Aorta (tissue), 5 donors: ENCODE measurements at regions not wholly inside any gene's neighbourhood (a gene's known extent, or its start where the extent isn't known, plus 50 kb on each side); places are given as distances from the start of the nearest gene placed in this dataset.
"Not testable (repeated sequence)": the region's sequence is repeated elsewhere in the genome, so short reads cannot be mapped to it uniquely, and the experiment has no call there.

Source experiments
- ATAC-seq: fragments of 200-7000 bp; cut with Tn5 transposase; one replicate; pipeline ENCODE4 v1.9.1; 2022; ENCODE audit warnings: moderate library complexity; ENCODE audit not compliant: low FRiP score
- DNase-seq, 2 donors: peaks; one replicate each; pipeline ENCODE4 v3.0.0-alpha.2; 2020
- H3K27ac ChIP-seq, 2 donors: one replicate each; pipeline ENCODE4 v1.5.1; 2013; ENCODE audit warnings: low read length in 2 of 2, mild to moderate bottlenecking in 2 of 2, moderate library complexity in 2 of 2, control low read depth in 1 of 2, inconsistent platforms in 1 of 2, low read depth in 1 of 2
- H3K27me3 ChIP-seq, 2 donors: one replicate each; pipeline ENCODE4 v1.6.1; 2013; ENCODE audit warnings: control low read depth in 1 of 2, low read length in 1 of 2, mild to moderate bottlenecking in 1 of 2, moderate library complexity in 1 of 2; ENCODE audit not compliant: insufficient read depth in 2 of 2, control insufficient read depth in 1 of 2
- H3K36me3 ChIP-seq, 2 donors: one replicate each; pipeline ENCODE4 v1.6.1; 2013; ENCODE audit warnings: control low read depth in 1 of 2, low read length in 1 of 2, mild to moderate bottlenecking in 1 of 2; ENCODE audit not compliant: insufficient read depth in 2 of 2, control insufficient read depth in 1 of 2
- H3K4me1 ChIP-seq, 2 donors: one replicate each; pipeline ENCODE4 v1.6.1; 2013; ENCODE audit warnings: low read length in 2 of 2, control low read depth in 1 of 2, mild to moderate bottlenecking in 1 of 2, moderate library complexity in 1 of 2; ENCODE audit not compliant: insufficient read depth in 2 of 2, control insufficient read depth in 1 of 2
- H3K4me3 ChIP-seq, 2 donors: one replicate each; pipeline ENCODE4 v1.5.1; 2013; ENCODE audit warnings: low read length in 2 of 2, control low read depth in 1 of 2, mild to moderate bottlenecking in 1 of 2
- H3K9me3 ChIP-seq: one replicate; pipeline ENCODE4 v1.6.1; 2013; ENCODE audit warnings: mild to moderate bottlenecking, low read length; ENCODE audit not compliant: control insufficient read depth
- WGBS, 2 donors: extraction: QIAGEN DNeasy Blood & Tissue Kit; methylation state at CpG; one replicate each; pipeline ENCODE4 v1.1.7; 2013; 5-methylcytosine and 5-hydroxymethylcytosine counted together
- intact Hi-C, 2 donors: fragments of 100-400 bp; cut with DNase I; formaldehyde crosslinking; loops; one replicate each; pipeline versions ENCODE4 v1.14.2 to v1.15.0; 2022
- donor health status: healthy with polysubstance abuse.
- donor health status: Bipolar disorder and iron deficiency.
- donor health status: DM: no; HTN: no; CAD: no.
- donor health status: DM: no; HTN: no; CAD: no.
- donor health status: DM: yes; HTN: yes; CAD: no.

DNA sequence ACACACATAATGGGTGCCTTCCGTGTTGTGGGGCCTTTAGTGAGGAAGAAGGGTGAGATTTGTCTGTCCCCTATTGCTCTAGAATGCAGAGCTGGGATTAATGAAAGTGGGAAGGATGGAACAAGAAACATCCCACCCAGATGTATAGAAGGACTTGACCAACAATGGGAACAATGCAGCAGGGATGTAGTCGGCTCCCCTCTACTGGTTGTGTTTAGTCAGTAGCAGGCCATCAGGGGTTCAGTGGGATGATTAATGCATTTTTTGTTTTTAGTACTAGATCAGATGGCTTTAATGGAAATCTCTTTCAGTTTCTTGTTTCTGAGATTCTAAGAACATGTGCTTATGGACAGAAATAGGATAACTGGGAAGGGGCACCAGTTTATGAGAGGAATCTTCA lies 156.0 kb upstream of the ROPN1 start:
- DNase-seq (no peak), ATAC-seq (no peak)
- H3K9me3 ChIP-seq, result no peaks in the 10 kb centered on the region
- no peaks in the 10 kb centered on the region for H3K36me3 ChIP-seq
- H3K4me1 ChIP-seq, result peaks cover 9 to 10% of the 10 kb centered on the region in 2 donors
- H3K27ac ChIP-seq, result peak overlapping the region in 1 of 2 donors; percentile 35
- H3K27me3 ChIP-seq, result no peaks in the 10 kb centered on the region
- WGBS, 2 donors, result 79 to 82% methylated on average over 2 of the region's 2 CpGs
- no peak overlapping the region for H3K4me3 ChIP-seq
- intact Hi-C loops, result no loop called here

GRCh38 chr3:124149081-124149480 lies 157.2 kb upstream of the ROPN1 start:
- Histone ChIP-seq H3K27me3 (no peaks in the 10 kb centered on the region), H3K4me1 (peaks cover 9 to 10% of the 10 kb centered on the region in 2 donors), H3K4me3 (no peak overlapping the region), H3K36me3 (no peaks in the 10 kb centered on the region), H3K9me3 (no peaks in the 10 kb centered on the region), H3K27ac (peak overlapping the region; percentile 10 to 82)
- 89 to 95% methylated on average over 1 of the region's 1 CpG for WGBS, 2 donors
- intact Hi-C loops, result no loop called here
- DNase-seq (no peak), ATAC-seq (no peak)

GRCh38 chr3:124149771-124150170 lies 157.8 kb upstream of the ROPN1 start:
- 5 to 9% methylated on average over 3 of the region's 3 CpGs for WGBS, 2 donors
- intact Hi-C loops, result no loop called here
- Histone ChIP-seq H3K36me3 (no peaks in the 10 kb centered on the region), H3K27me3 (no peaks in the 10 kb centered on the region), H3K27ac (no peak overlapping the region), H3K4me3 (no peak overlapping the region), H3K9me3 (no peaks in the 10 kb centered on the region), H3K4me1 (peaks cover 8 to 10% of the 10 kb centered on the region in 2 donors)
- DNase-seq (no peak), ATAC-seq (peak; percentile 36)

DNA sequence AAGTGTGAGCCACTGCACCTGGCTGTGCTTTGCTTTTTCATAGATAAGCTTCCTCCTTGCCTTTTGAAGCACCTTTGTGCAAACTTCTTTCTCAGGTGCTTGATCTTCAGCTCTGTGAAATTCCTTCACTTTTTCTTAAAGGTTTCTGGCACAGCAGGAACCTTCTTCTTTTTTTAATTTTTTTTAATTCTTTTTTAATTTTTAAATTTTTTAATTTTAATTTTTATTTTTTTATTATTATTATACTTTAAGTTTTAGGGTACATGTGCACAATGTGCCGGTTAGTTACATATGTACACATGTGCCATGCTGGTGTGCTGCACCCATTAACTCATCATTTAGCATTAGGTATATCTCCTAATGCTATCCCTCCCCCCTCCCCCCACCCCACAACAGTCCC lies 161.0 kb upstream of the ROPN1 start:
- H3K4me3 ChIP-seq, ATAC-seq, H3K27ac ChIP-seq, H3K9me3 ChIP-seq, intact Hi-C loops, H3K36me3 ChIP-seq, DNase-seq, H3K27me3 ChIP-seq: not testable (repeated sequence)
- 100% methylated on average over 1 of the region's 1 CpG for WGBS, 2 donors
- peaks cover 4 to 11% of the 10 kb centered on the region in 2 donors for H3K4me1 ChIP-seq

GRCh38 chr3:124156866-124157712 lies 165.2 kb upstream of the ROPN1 start:
- Histone ChIP-seq H3K27ac (no peak overlapping the region), H3K27me3 (no peaks in the 10 kb centered on the region), H3K4me1 (peaks cover 0 to 14% of the 10 kb centered on the region in 2 donors), H3K9me3 (no peaks in the 10 kb centered on the region), H3K36me3 (no peaks in the 10 kb centered on the region), H3K4me3 (no peak overlapping the region)
- 14 to 25% methylated on average over 6 of the region's 6 CpGs for WGBS, 2 donors
- DNase-seq (no peak), ATAC-seq (no peak)
- intact Hi-C loops, result no loop called here

DNA sequence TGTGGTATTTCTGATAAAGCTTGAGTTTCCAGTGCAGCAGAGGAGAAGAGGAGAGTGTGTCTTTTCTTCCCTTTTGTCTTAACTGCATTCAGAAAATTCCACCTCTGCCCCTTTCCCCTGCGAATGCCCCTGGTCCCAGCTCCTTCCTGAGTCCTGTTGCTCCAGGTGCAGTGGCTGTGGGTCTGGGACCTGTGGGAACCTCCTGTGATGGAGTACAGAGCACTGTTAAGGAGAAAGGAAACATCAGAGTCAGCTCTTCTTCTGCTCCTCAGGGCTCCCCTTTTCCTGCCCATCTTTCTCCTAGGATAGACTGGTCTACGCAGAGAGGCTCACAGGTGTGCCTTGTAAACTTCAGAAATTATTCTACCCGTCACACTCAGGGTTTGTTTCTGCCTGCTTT lies 165.8 kb upstream of the ROPN1 start:
- 61% methylated on average over 3 of the region's 3 CpGs for WGBS, 2 donors
- no peaks in the 10 kb centered on the region for H3K36me3 ChIP-seq
- peak overlapping the region in 1 of 2 donors; percentile 26 for H3K27ac ChIP-seq
- no peaks in the 10 kb centered on the region for H3K9me3 ChIP-seq
- peaks cover 0 to 14% of the 10 kb centered on the region in 2 donors for H3K4me1 ChIP-seq
- no peak overlapping the region for H3K4me3 ChIP-seq
- DNase-seq, result no peak
- no peak for ATAC-seq
- intact Hi-C loops, result no loop called here
- H3K27me3 ChIP-seq, result no peaks in the 10 kb centered on the region

DNA sequence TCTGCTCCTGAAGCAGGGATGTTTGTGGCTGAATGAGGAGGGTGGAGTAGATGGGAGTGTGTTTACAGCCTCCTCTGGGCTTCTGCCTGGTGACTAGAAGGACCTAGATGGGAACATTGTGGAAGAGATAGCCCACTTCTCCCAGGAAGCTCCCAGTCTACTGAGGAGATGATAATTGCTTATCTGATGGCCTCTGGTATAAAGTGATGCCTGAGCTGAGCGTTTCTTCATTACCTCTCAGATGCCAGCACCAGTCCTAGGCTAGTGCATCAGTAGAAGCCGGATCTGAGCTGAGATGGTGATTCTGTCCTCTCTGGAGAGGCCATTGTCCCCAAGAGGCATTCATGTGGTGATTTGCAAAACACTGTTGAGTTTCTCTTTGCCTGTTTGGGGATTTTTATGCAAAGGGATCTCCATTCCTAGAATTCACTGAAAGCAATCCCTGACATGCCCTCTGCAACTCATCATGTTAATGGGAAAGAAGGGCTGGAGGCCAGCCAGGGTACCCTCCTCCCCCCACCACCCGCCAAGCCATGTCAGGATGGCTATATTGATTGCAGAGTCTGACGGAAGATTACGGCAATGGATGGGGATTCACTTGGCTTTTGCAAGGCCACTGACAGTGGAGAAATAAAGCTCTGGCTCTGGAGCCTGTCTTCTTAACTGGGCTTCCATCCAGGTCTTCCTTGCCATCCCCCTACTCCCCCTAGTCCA lies 166.4 kb upstream of the ROPN1 start:
- peak; percentile 31 for ATAC-seq
- H3K36me3 ChIP-seq, result no peaks in the 10 kb centered on the region
- peaks cover 0 to 14% of the 10 kb centered on the region in 2 donors for H3K4me1 ChIP-seq
- no peaks in the 10 kb centered on the region for H3K9me3 ChIP-seq
- no peak overlapping the region for H3K27ac ChIP-seq
- H3K4me3 ChIP-seq, result no peak overlapping the region
- H3K27me3 ChIP-seq, result no peaks in the 10 kb centered on the region
- WGBS, 2 donors, result 81 to 96% methylated on average over 5 of the region's 5 CpGs
- DNase-seq, result no peak
- intact Hi-C loops, result no loop called here

GRCh38 chr3:124161448-124161847 lies 169.5 kb upstream of the ROPN1 start:
- Histone ChIP-seq H3K27me3 (no peaks in the 10 kb centered on the region), H3K9me3 (no peaks in the 10 kb centered on the region), H3K4me1 (peaks cover 3 to 15% of the 10 kb centered on the region in 2 donors), H3K4me3 (no peak overlapping the region), H3K36me3 (no peaks in the 10 kb centered on the region), H3K27ac (no peak overlapping the region)
- ATAC-seq (no peak), DNase-seq (no peak)
- 71 to 78% methylated on average over 2 of the region's 2 CpGs for WGBS, 2 donors
- intact Hi-C loops, result no loop called here

DNA sequence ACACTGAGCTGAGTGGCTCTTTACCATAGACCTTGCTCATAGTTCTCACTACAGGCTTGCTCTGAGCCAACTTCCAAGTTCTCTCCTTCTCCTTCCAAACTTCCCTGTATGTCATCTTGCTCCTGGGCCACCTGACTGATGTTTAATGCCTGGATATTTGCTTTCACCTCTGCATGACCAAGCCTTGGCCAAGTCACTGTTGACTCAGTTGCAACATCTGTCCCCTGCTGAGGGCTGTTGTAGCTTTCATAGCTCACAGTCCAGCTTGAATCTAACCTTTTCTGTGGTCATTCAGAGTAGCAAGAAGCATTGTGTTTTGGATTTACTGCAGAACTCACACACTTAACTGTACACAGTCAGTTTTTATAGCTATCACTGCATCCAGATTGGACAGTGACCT lies 171.8 kb upstream of the ROPN1 start:
- H3K4me1 ChIP-seq, result peaks cover 5 to 20% of the 10 kb centered on the region in 2 donors

More for the DNA sequence above, 171.8 kb upstream of the ROPN1 start:
- no peaks in the 10 kb centered on the region for H3K36me3 ChIP-seq
- no peaks in the 10 kb centered on the region for H3K27me3 ChIP-seq
- H3K27ac ChIP-seq, result peak overlapping the region in 1 of 2 donors; percentile 40
- intact Hi-C loops, result no loop called here
- no peaks in the 10 kb centered on the region for H3K9me3 ChIP-seq
- no peak overlapping the region for H3K4me3 ChIP-seq
- ATAC-seq (no peak), DNase-seq (no peak)
